GM10266 (cell line): ENCODE measurements at regions not wholly inside any gene's neighbourhood (a gene's known extent, or its start where the extent isn't known, plus 50 kb on each side); places are given as distances from the start of the nearest gene placed in this dataset.

Source experiments
- DNase-seq: peaks from one replicate; pipeline ENCODE4 v3.0.0; 2012; ENCODE audit errors: extremely low spot score
- CTCF ChIP-seq: IDR thresholded peaks from 2 replicates; pipeline ENCODE4 v1.5.1; 2012; ENCODE audit warnings: mild to moderate bottlenecking, low read depth; ENCODE audit not compliant: control insufficient read depth, insufficient read depth; ENCODE audit errors: missing control alignments

GRCh38 chrX:22520128-22520828 is 247.6 kb downstream of the CBLL2 start:
- no peak for DNase-seq
- no peak for TF ChIP-seq CTCF

GRCh38 chrX:22526339-22526738 is 253.6 kb downstream of the CBLL2 start:
- TF ChIP-seq CTCF, result no peak
- peak; percentile 21 for DNase-seq

- TF ChIP-seq CTCF, result no peak
- DNase-seq, result no peak
Measured at GRCh38 chrX:22527302-22527701, 254.6 kb downstream of the CBLL2 start.

GRCh38 chrX:22533898-22534297 is 261.2 kb downstream of the CBLL2 start:
- no peak for TF ChIP-seq CTCF
- DNase-seq, result no peak

GRCh38 chrX:22534643-22535042 is 261.9 kb downstream of the CBLL2 start:
- no peak for TF ChIP-seq CTCF
- DNase-seq, result no peak

- DNase-seq, result no peak
- TF ChIP-seq CTCF, result no peak
Measured at GRCh38 chrX:22536746-22537304, 264.1 kb downstream of the CBLL2 start.

- TF ChIP-seq CTCF, result no peak
- DNase-seq, result no peak
Measured at GRCh38 chrX:22538580-22538979, 265.9 kb downstream of the CBLL2 start.
